Mesenteric fat pad (tissue), 1 donor: ENCODE measurements at regions not wholly inside any gene's neighbourhood (a gene's known extent, or its start where the extent isn't known, plus 50 kb on each side); places are given as distances from the start of the nearest gene placed in this dataset.

Experiments used
- DNase-seq: peaks from one replicate; pipeline ENCODE4 v3.0.0-alpha.2; 2020; ENCODE audit warnings: low spot score
- donor health status: DM: yes; HTN: yes; CAD: no.

- DNase-seq: no peak
These were observed 54.6 kb upstream of the DEPDC1 start for GRCh38 chr1:68551459-68551858.

GRCh38 chr1:68558321-68559026 lies 61.6 kb upstream of the DEPDC1 start:
- no peak for DNase-seq

GRCh38 chr1:68565923-68566322 lies 69.0 kb upstream of the DEPDC1 start:
- DNase-seq: no peak

GRCh38 chr1:68570871-68571270 lies 74.0 kb upstream of the DEPDC1 start:
- DNase-seq: no peak

GRCh38 chr1:68571454-68572235 lies 74.8 kb upstream of the DEPDC1 start:
- no peak for DNase-seq

- DNase-seq: no peak
These were observed 88.5 kb upstream of the DEPDC1 start for GRCh38 chr1:68585351-68585750.

- no peak for DNase-seq
These were observed 89.9 kb upstream of the DEPDC1 start for GRCh38 chr1:68586766-68587165.

GRCh38 chr1:68588304-68588703 lies 91.4 kb upstream of the DEPDC1 start:
- no peak for DNase-seq

- DNase-seq: no peak
These were observed 93.6 kb upstream of the DEPDC1 start for GRCh38 chr1:68590473-68590872.

- DNase-seq: no peak
These were observed 98.0 kb upstream of the DEPDC1 start for GRCh38 chr1:68594851-68595250.

GRCh38 chr1:68600049-68600661 lies 103.3 kb upstream of the DEPDC1 start:
- DNase-seq: no peak

GRCh38 chr1:68608289-68608688 lies 111.4 kb upstream of the DEPDC1 start:
- no peak for DNase-seq

- DNase-seq: no peak
These were observed 118.4 kb upstream of the DEPDC1 start for GRCh38 chr1:68615312-68615711.

GRCh38 chr1:68617942-68618341 lies 121.1 kb upstream of the DEPDC1 start:
- no peak for DNase-seq

GRCh38 chr1:68620571-68620970 lies 123.7 kb upstream of the DEPDC1 start:
- no peak for DNase-seq

- no peak for DNase-seq
These were observed 126.8 kb upstream of the DEPDC1 start for GRCh38 chr1:68623700-68624099.

- no peak for DNase-seq
These were observed 127.4 kb upstream of the DEPDC1 start for GRCh38 chr1:68624233-68624632.

- DNase-seq: no peak
These were observed 128.7 kb upstream of the DEPDC1 start for GRCh38 chr1:68625624-68626023.

- DNase-seq: no peak
These were observed 136.4 kb upstream of the DEPDC1 start for GRCh38 chr1:68633141-68633919.

GRCh38 chr1:68644504-68644903 lies 147.6 kb upstream of the DEPDC1 start:
- no peak for DNase-seq

GRCh38 chr1:68651115-68651514 lies 154.2 kb upstream of the DEPDC1 start:
- no peak for DNase-seq

- no peak for DNase-seq
These were observed 157.0 kb upstream of the DEPDC1 start for GRCh38 chr1:68653882-68654281.
